ENCODE measurements at regions not wholly inside any gene's neighbourhood (a gene's known extent, or its start where the extent isn't known, plus 50 kb on each side); places are given as distances from the start of the nearest gene placed in this dataset.

- no peak overlapping the region for H2BK5ac ChIP-seq (ENCODE audit: low read length)
- no peak overlapping the region for H3K23ac ChIP-seq (ENCODE audit: low read length)
- H2BK15ac ChIP-seq (replicated peaks; ENCODE audit: low read depth) = no peak overlapping the region
- H3K79me2 ChIP-seq (ENCODE audit: control insufficient read depth, insufficient read depth, low read length) = no peaks in the 10 kb centered on the region
- no peak overlapping the region for H2BK120ac ChIP-seq (ENCODE audit: low read depth, low read length)
- no peak overlapping the region for H3K4me2 ChIP-seq (ENCODE audit: low read length)
- no peak overlapping the region for H4K8ac ChIP-seq (ENCODE audit: low read depth, low read length)
- H3K27me3 ChIP-seq (ENCODE audit: insufficient read depth, low read length, poor library complexity) = no peaks in the 10 kb centered on the region
- no peak overlapping the region for H2AK5ac ChIP-seq (ENCODE audit: low read length)
- H3K79me1 ChIP-seq (ENCODE audit: low read length) = no peaks in the 10 kb centered on the region
- H3K18ac ChIP-seq (ENCODE audit: low read length) = no peak overlapping the region
- H3K27ac ChIP-seq (ENCODE audit: low read depth, low read length) = no peak overlapping the region
- no peak overlapping the region for H3K9ac ChIP-seq (ENCODE audit: low read length)
- H3K4ac ChIP-seq (ENCODE audit: low read depth, low read length) = no peak overlapping the region
- H3K36me3 ChIP-seq (ENCODE audit: control insufficient read depth, insufficient read depth, low read length) = no peaks in the 10 kb centered on the region
- no peak overlapping the region for H4K5ac ChIP-seq (ENCODE audit: low read length)
- no peak for DNase-seq
- no peaks in the 10 kb centered on the region for H3K4me1 ChIP-seq (ENCODE audit: control insufficient read depth, low read depth, low read length)
- H3K56ac ChIP-seq (ENCODE audit: low read length) = no peak overlapping the region
- no peak overlapping the region for H3K4me3 ChIP-seq (ENCODE audit: low read length)
These were observed 478.4 kb upstream of the IGFBP7 start for GRCh38 chr4:57588557-57588956.

- no peaks in the 10 kb centered on the region for H3K36me3 ChIP-seq (ENCODE audit: control insufficient read depth, insufficient read depth, low read length)
- H2AK5ac ChIP-seq (ENCODE audit: low read length) = no peak overlapping the region
- H3K56ac ChIP-seq (ENCODE audit: low read length) = no peak overlapping the region
- no peak overlapping the region for H3K9ac ChIP-seq (ENCODE audit: low read length)
- H3K79me2 ChIP-seq (ENCODE audit: control insufficient read depth, insufficient read depth, low read length) = no peaks in the 10 kb centered on the region
- H3K4me3 ChIP-seq (ENCODE audit: low read length) = no peak overlapping the region
- H3K27ac ChIP-seq (ENCODE audit: low read depth, low read length) = no peak overlapping the region
- no peaks in the 10 kb centered on the region for H3K79me1 ChIP-seq (ENCODE audit: low read length)
- no peaks in the 10 kb centered on the region for H3K27me3 ChIP-seq (ENCODE audit: insufficient read depth, low read length, poor library complexity)
- DNase-seq = no peak
- no peak overlapping the region for H2BK120ac ChIP-seq (ENCODE audit: low read depth, low read length)
- no peak overlapping the region for H4K8ac ChIP-seq (ENCODE audit: low read depth, low read length)
- no peak overlapping the region for H2BK15ac ChIP-seq (replicated peaks; ENCODE audit: low read depth)
- H3K18ac ChIP-seq (ENCODE audit: low read length) = no peak overlapping the region
- H3K23ac ChIP-seq (ENCODE audit: low read length) = no peak overlapping the region
- H3K4me1 ChIP-seq (ENCODE audit: control insufficient read depth, low read depth, low read length) = no peaks in the 10 kb centered on the region
- no peak overlapping the region for H3K4me2 ChIP-seq (ENCODE audit: low read length)
- no peak overlapping the region for H4K5ac ChIP-seq (ENCODE audit: low read length)
- H2BK5ac ChIP-seq (ENCODE audit: low read length) = no peak overlapping the region
- no peak overlapping the region for H3K4ac ChIP-seq (ENCODE audit: low read depth, low read length)
These were observed 470.8 kb upstream of the IGFBP7 start for GRCh38 chr4:57580710-57581599.

GRCh38 chr4:57575426-57575825 is 465.2 kb upstream of the IGFBP7 start:
- no peak overlapping the region for H2AK5ac ChIP-seq (ENCODE audit: low read length)
- no peak overlapping the region for H4K5ac ChIP-seq (ENCODE audit: low read length)
- no peak overlapping the region for H2BK15ac ChIP-seq (replicated peaks; ENCODE audit: low read depth)
- H3K79me1 ChIP-seq (ENCODE audit: low read length) = no peaks in the 10 kb centered on the region
- H3K27me3 ChIP-seq (ENCODE audit: insufficient read depth, low read length, poor library complexity) = no peaks in the 10 kb centered on the region
- DNase-seq = no peak
- H3K27ac ChIP-seq (ENCODE audit: low read depth, low read length) = no peak overlapping the region
- no peak overlapping the region for H3K4ac ChIP-seq (ENCODE audit: low read depth, low read length)
- H3K56ac ChIP-seq (ENCODE audit: low read length) = no peak overlapping the region
- no peaks in the 10 kb centered on the region for H3K79me2 ChIP-seq (ENCODE audit: control insufficient read depth, insufficient read depth, low read length)
- no peak overlapping the region for H3K4me3 ChIP-seq (ENCODE audit: low read length)
- no peak overlapping the region for H4K8ac ChIP-seq (ENCODE audit: low read depth, low read length)
- no peak overlapping the region for H2BK120ac ChIP-seq (ENCODE audit: low read depth, low read length)
- no peak overlapping the region for H3K23ac ChIP-seq (ENCODE audit: low read length)
- no peak overlapping the region for H3K9ac ChIP-seq (ENCODE audit: low read length)
- H3K4me2 ChIP-seq (ENCODE audit: low read length) = no peak overlapping the region
- H3K36me3 ChIP-seq (ENCODE audit: control insufficient read depth, insufficient read depth, low read length) = no peaks in the 10 kb centered on the region
- WGBS (ENCODE audit: extremely low coverage, insufficient coverage, low lambda C conversion rate) = no CpG with 5 or more reads among the region's 2 CpGs
- H2BK5ac ChIP-seq (ENCODE audit: low read length) = no peak overlapping the region
- H3K4me1 ChIP-seq (ENCODE audit: control insufficient read depth, low read depth, low read length) = no peaks in the 10 kb centered on the region
- H3K18ac ChIP-seq (ENCODE audit: low read length) = no peak overlapping the region

- Histone ChIP-seq H4K5ac (ENCODE audit: low read length) (no peak overlapping the region), H4K8ac (ENCODE audit: low read depth, low read length) (no peak overlapping the region), H2BK120ac (ENCODE audit: low read depth, low read length) (no peak overlapping the region), H3K79me1 (ENCODE audit: low read length) (no peaks in the 10 kb centered on the region), H3K4me1 (ENCODE audit: control insufficient read depth, low read depth, low read length) (no peaks in the 10 kb centered on the region), H3K27ac (ENCODE audit: low read depth, low read length) (no peak overlapping the region), H3K27me3 (ENCODE audit: insufficient read depth, low read length, poor library complexity) (no peaks in the 10 kb centered on the region), H2AK5ac (ENCODE audit: low read length) (no peak overlapping the region), H3K18ac (ENCODE audit: low read length) (no peak overlapping the region), H3K9ac (ENCODE audit: low read length) (no peak overlapping the region), H3K4me3 (ENCODE audit: low read length) (no peak overlapping the region), H3K56ac (ENCODE audit: low read length) (no peak overlapping the region), H2BK15ac (replicated peaks; ENCODE audit: low read depth) (no peak overlapping the region), H3K79me2 (ENCODE audit: control insufficient read depth, insufficient read depth, low read length) (no peaks in the 10 kb centered on the region), H3K36me3 (ENCODE audit: control insufficient read depth, insufficient read depth, low read length) (no peaks in the 10 kb centered on the region), H3K23ac (ENCODE audit: low read length) (no peak overlapping the region), H3K4me2 (ENCODE audit: low read length) (no peak overlapping the region), H3K4ac (ENCODE audit: low read depth, low read length) (no peak overlapping the region), H2BK5ac (ENCODE audit: low read length) (no peak overlapping the region)
- no peak for DNase-seq
- no CpG with 5 or more reads among the region's 5 CpGs for WGBS (ENCODE audit: extremely low coverage, insufficient coverage, low lambda C conversion rate)
These were observed 444.4 kb upstream of the IGFBP7 start for GRCh38 chr4:57554556-57555092.

GRCh38 chr4:57553728-57554127 is 443.5 kb upstream of the IGFBP7 start:
- WGBS (ENCODE audit: extremely low coverage, insufficient coverage, low lambda C conversion rate) = no CpG with 5 or more reads among the region's 3 CpGs
- H4K5ac ChIP-seq (ENCODE audit: low read length) = no peak overlapping the region
- no peak overlapping the region for H2BK120ac ChIP-seq (ENCODE audit: low read depth, low read length)
- H3K9ac ChIP-seq (ENCODE audit: low read length) = no peak overlapping the region
- H3K27me3 ChIP-seq (ENCODE audit: insufficient read depth, low read length, poor library complexity) = no peaks in the 10 kb centered on the region
- H3K56ac ChIP-seq (ENCODE audit: low read length) = no peak overlapping the region
- H3K27ac ChIP-seq (ENCODE audit: low read depth, low read length) = no peak overlapping the region
- no peak overlapping the region for H2AK5ac ChIP-seq (ENCODE audit: low read length)
- no peak overlapping the region for H3K4ac ChIP-seq (ENCODE audit: low read depth, low read length)
- no peak overlapping the region for H2BK15ac ChIP-seq (replicated peaks; ENCODE audit: low read depth)
- DNase-seq = no peak
- H3K4me3 ChIP-seq (ENCODE audit: low read length) = no peak overlapping the region
- no peak overlapping the region for H3K23ac ChIP-seq (ENCODE audit: low read length)
- no peaks in the 10 kb centered on the region for H3K79me1 ChIP-seq (ENCODE audit: low read length)
- no peak overlapping the region for H3K4me2 ChIP-seq (ENCODE audit: low read length)
- no peak overlapping the region for H3K18ac ChIP-seq (ENCODE audit: low read length)
- no peaks in the 10 kb centered on the region for H3K36me3 ChIP-seq (ENCODE audit: control insufficient read depth, insufficient read depth, low read length)
- H3K4me1 ChIP-seq (ENCODE audit: control insufficient read depth, low read depth, low read length) = no peaks in the 10 kb centered on the region
- H2BK5ac ChIP-seq (ENCODE audit: low read length) = no peak overlapping the region
- no peak overlapping the region for H4K8ac ChIP-seq (ENCODE audit: low read depth, low read length)
- H3K79me2 ChIP-seq (ENCODE audit: control insufficient read depth, insufficient read depth, low read length) = no peaks in the 10 kb centered on the region

GRCh38 chr4:57550198-57550597 is 440.0 kb upstream of the IGFBP7 start:
- no peaks in the 10 kb centered on the region for H3K79me2 ChIP-seq (ENCODE audit: control insufficient read depth, insufficient read depth, low read length)
- no peaks in the 10 kb centered on the region for H3K4me1 ChIP-seq (ENCODE audit: control insufficient read depth, low read depth, low read length)
- H3K36me3 ChIP-seq (ENCODE audit: control insufficient read depth, insufficient read depth, low read length) = no peaks in the 10 kb centered on the region
- no peaks in the 10 kb centered on the region for H3K79me1 ChIP-seq (ENCODE audit: low read length)
- no peak for DNase-seq
- no peak overlapping the region for H3K27ac ChIP-seq (ENCODE audit: low read depth, low read length)
- no peak overlapping the region for H3K23ac ChIP-seq (ENCODE audit: low read length)
- H2AK5ac ChIP-seq (ENCODE audit: low read length) = no peak overlapping the region
- no peak overlapping the region for H3K9ac ChIP-seq (ENCODE audit: low read length)
- no peak overlapping the region for H2BK15ac ChIP-seq (replicated peaks; ENCODE audit: low read depth)
- H4K8ac ChIP-seq (ENCODE audit: low read depth, low read length) = no peak overlapping the region
- H3K4me2 ChIP-seq (ENCODE audit: low read length) = no peak overlapping the region
- no peaks in the 10 kb centered on the region for H3K27me3 ChIP-seq (ENCODE audit: insufficient read depth, low read length, poor library complexity)
- H3K4ac ChIP-seq (ENCODE audit: low read depth, low read length) = no peak overlapping the region
- H3K4me3 ChIP-seq (ENCODE audit: low read length) = no peak overlapping the region
- H2BK120ac ChIP-seq (ENCODE audit: low read depth, low read length) = no peak overlapping the region
- no peak overlapping the region for H3K18ac ChIP-seq (ENCODE audit: low read length)
- no peak overlapping the region for H4K5ac ChIP-seq (ENCODE audit: low read length)
- H2BK5ac ChIP-seq (ENCODE audit: low read length) = no peak overlapping the region
- H3K56ac ChIP-seq (ENCODE audit: low read length) = no peak overlapping the region
- WGBS (ENCODE audit: extremely low coverage, insufficient coverage, low lambda C conversion rate) = no CpG with 5 or more reads among the region's 3 CpGs

Data from mesendoderm (in vitro differentiated cells).